SK-N-MC (cell line): ENCODE measurements at regions not wholly inside any gene's neighbourhood (a gene's known extent, or its start where the extent isn't known, plus 50 kb on each side); places are given as distances from the start of the nearest gene placed in this dataset.
"Not testable (repeated sequence)": the region's sequence is repeated elsewhere in the genome, so short reads cannot be mapped to it uniquely, and the experiment has no call there.

Source experiments
- EZH2 ChIP-seq: fragments of 200-600 bp; sonication (generic); IDR thresholded peaks from one replicate; pipeline ENCODE4 v1.6.1; 2017; ENCODE audit warnings: antibody characterized with exemption
- FOXP2 ChIP-seq: optimal IDR thresholded peaks from 2 replicates; pipeline ENCODE3; 2011; ENCODE audit warnings: mild to moderate bottlenecking, moderate library complexity; ENCODE audit not compliant: insufficient read depth; ENCODE audit errors: extremely low read length, control extremely low read depth

DNA sequence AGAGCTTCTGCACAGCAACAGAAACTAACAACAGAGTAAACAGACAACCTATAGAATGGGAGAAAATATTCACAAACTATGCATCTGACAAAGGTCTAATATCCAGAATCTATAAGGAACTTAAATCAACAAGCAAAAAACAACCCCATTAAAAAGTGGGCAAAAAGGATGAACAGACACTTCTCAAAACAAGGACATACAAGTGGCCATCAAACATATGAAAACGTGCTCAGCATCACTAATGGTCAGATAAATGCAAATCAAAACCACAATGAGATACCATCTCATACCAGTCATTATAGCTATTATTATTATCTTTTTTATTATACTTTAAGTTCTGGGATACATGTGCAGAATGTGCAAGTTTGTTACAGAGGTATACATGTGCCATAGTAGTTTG is 252.6 kb downstream of the PTGER3 start:
- TF ChIP-seq FOXP2, EZH2: not testable (repeated sequence)
